ENCODE measurements at regions not wholly inside any gene's neighbourhood (a gene's known extent, or its start where the extent isn't known, plus 50 kb on each side); places are given as distances from the start of the nearest gene placed in this dataset.
"Not testable (repeated sequence)": the region's sequence is repeated elsewhere in the genome, so short reads cannot be mapped to it uniquely, and the experiment has no call there.

DNA sequence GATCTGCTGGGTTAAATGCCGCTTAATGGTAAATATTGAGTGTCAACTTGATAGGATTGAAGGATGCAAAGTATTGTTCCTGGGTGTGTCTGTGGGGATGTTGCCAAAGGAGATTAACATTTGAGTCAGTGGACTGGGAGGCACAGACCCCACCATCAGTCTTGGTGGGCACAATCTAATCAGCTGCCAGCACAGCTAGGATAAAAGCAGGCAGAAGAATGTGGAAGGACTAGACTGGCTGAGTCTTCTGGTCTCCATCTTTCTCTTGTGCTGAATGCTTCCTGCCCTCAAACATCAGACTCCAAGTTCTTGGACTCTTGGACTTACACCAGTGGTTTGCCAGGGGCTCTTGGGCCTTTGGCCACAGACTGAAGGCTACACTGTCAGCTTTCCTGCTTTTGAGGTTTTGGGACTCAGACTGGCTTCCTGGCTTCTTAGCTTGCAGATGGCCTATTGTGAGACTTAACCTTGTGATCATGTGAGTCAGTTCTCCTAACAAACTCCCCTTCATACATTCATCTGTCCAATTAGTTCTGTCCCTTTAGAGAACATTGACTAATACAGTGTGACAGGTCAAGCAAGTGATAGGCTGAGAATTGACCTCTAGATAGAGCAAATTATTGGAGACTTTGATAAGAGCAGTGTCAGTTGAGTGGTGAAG, 332.5 kb downstream of the DLEU7 start:
- DNase-seq: not testable (repeated sequence)

DNA sequence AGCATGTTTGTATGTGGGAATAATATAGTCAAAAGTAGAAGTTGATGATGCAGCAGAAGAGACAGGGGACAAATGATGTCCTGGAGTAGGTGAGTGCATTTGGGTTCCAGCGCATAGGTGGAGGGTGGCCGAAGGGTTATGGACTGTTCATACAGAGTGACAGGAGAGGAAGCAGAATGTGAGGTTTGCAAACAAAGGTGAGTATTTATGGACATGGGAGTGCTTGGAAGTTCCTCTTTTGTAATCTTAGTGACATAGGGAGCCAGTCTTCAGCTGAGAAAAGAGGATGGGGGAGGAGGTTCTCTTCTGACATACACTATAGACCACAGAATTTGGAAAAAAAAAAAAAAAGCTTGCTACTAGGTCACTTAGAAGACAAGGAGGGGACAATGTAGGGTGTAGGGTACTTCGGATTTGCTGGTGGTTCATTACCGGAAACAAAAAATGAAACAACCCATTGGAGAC, 331.6 kb downstream of the DLEU7 start:
- DNase-seq: no peak

GRCh38 chr13:50512474-50513299, 330.8 kb downstream of the DLEU7 start:
- peak in 3 of 5 donors; percentile 10 to 60 (median 22) for DNase-seq

- DNase-seq: no peak
Measured at GRCh38 chr13:50513300-50513877, 330.1 kb downstream of the DLEU7 start.

DNA sequence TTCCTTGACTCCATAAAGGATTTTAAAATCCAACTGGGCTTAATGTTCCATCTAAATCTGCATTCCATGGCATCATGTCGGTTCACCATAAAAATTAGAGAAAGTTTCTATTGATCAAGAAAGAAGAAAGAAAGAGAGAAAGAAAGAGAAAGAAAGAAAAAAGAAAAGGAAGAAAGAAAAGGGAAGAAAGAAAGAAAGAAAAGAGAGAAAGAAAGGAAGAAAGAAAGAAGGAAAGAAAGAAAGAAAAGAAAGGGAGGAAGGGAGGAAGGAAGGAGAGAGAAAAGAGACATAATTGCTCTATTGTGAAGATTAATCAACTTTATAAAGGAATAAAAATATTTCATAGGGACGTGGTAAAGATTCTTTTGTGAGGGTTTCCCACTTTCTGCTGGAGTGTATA, 329.2 kb downstream of the DLEU7 start:
- no peak for DNase-seq

- no peak for DNase-seq
Measured at GRCh38 chr13:50518131-50518530, 325.4 kb downstream of the DLEU7 start.

DNA sequence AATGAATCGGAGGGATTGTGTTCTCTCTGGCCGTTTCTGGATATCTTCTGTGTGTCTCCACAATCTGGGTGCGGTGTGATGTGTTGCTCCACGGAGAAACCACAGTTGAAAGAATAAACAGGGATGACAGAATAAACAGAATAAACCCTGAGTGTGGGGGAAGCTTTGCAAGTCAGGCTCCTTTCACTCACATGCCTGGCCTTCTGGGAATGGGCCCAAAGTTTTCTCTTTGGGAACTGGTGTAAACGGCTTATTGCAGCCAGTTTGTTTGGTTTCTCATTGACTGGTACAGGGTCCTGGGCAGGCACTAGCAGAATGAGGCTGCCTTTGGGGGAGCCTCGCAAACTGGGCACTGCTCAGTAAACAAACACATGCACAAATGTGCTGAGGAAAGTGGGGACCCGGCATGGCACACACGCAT, 324.7 kb downstream of the DLEU7 start:
- DNase-seq: no peak

- DNase-seq: no peak
Measured at GRCh38 chr13:50519866-50520265, 323.6 kb downstream of the DLEU7 start.

- no peak for DNase-seq
Measured at GRCh38 chr13:50521006-50521830, 322.3 kb downstream of the DLEU7 start.

- DNase-seq: no peak
Measured at GRCh38 chr13:50521831-50522149, 321.7 kb downstream of the DLEU7 start.

GRCh38 chr13:50522506-50522905, 321.0 kb downstream of the DLEU7 start:
- DNase-seq: no peak

DNA sequence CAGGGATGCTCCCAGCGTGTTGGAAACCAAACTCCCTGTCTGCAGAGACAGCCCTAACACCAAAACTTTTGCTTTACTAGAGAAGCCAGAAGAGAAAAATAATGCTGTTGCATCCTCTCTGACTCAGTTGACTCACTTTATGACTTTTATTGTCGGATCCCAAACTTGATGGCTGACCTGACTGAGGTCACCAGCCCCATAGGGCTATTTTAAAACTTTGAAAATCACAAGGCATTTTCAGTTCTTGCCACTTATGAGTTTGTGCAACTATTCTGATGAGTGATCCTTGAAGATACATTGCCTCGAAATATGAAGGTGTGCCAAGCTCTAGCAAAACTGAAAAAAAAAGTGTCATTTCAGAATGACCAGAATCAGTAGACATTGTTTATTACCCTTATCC, 320.2 kb downstream of the DLEU7 start:
- DNase-seq: no peak

- no peak for DNase-seq
Measured at GRCh38 chr13:50524560-50524959, 318.9 kb downstream of the DLEU7 start.

DNA sequence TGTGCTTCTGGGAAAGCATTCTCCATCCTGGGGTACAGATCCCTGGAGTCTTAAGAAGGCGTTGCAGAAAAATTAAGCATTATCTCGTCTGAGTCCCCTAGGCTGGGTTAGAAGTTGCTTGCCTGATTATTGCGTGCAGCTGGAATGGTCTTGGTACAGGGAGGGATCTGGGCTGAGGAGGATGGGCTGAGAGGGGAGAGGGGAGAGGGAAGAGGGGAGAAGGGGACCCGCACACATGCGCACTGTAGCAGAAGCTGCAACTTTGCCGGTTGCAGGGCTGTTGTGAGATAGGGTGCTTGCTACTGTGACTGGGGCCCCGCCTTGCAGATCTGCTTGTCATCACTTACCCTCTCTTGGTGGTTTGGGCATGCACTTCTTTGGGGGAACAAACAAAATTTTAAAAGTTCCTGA, 316.8 kb downstream of the DLEU7 start:
- no peak for DNase-seq

- DNase-seq: no peak
Measured at GRCh38 chr13:50527188-50527587, 316.3 kb downstream of the DLEU7 start.

- no peak for DNase-seq
Measured at GRCh38 chr13:50527612-50528509, 315.6 kb downstream of the DLEU7 start.

- peak in 1 of 5 donors; percentile 27 for DNase-seq
Measured at GRCh38 chr13:50529154-50529882, 314.2 kb downstream of the DLEU7 start.

DNA sequence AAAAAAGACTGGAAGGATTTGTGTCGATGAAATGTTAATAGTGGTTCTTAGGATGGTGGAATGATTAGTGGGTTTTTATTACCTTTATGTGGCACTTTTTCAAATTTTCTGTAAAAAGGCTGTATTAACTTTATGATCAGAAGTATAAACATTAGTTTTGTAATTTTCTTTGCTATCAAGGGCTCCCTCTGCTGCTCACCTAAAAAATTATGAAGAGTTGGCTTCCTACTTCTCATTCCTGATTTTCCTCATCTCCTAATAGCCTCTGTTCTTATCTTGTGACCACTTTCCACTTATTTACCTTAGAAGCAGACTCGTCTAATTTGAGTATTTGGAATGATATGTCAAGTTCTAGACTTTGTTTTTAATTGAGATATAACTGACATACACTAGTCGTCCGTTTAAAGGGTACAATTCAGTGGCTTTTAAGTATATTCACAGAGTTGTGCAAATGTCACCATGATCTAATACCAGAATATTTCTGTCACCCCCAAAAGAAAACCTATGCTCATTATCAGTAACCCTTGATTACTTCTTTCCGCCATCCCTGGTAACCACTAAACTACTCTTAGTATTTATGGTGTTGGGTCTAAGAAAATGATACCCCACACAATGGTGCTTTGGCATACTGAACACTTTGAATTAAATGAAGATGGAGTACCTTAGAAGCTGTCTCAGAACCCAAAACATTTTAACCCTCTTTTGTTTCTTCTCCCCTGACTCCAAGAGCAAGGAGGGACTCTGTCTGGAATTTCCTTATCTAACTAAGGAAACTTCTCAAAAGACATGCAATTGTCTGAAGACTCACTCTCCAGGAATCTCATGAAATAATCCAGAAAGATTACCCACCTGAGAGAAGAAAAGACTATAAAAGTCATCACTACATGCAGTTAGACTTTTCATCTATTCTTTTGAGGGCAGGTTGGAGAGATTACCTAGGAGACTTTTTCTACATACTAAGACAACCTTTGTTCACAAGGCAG, 311.3 kb downstream of the DLEU7 start:
- no peak for DNase-seq

GRCh38 chr13:50535050-50535449, 308.4 kb downstream of the DLEU7 start:
- no peak for DNase-seq

DNA sequence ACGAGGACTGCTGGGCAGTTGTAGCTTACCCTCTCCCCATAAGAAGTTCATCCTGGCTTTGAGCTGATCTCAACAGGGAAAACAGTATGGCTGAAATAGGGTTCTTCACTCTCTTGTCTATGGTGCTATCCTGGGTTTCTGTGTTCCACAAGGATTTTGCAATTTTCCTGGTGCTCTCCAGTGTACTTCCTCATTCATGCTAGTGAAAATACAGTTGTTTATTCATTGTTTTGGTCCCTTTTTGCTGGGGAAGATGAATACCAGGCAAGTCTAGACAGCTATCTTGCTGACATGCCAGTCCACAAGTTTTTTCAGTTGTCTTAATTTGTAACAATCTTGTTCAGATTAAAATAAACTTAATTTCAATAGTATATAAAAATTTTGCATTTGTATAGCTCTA, 306.5 kb downstream of the DLEU7 start:
- no peak for DNase-seq
